ENCODE measurements at regions not wholly inside any gene's neighbourhood (a gene's known extent, or its start where the extent isn't known, plus 50 kb on each side); places are given as distances from the start of the nearest gene placed in this dataset.

GRCh38 chr4:27129871-27130366, 269.3 kb downstream of the STIM2 start:
- intact Hi-C loops (cut with micrococcal nuclease): no loop called here
- no peak for TF ChIP-seq CTCF (IDR thresholded peaks at IDR 0.05; ENCODE audit: borderline replicate concordance)
- Histone ChIP-seq H3K4me1 (no peaks in the 10 kb centered on the region), H3K4me3 (no peak overlapping the region), H3K36me3 (no peaks in the 10 kb centered on the region), H3K27ac (replicated peaks) (no peak overlapping the region), H3K27me3 (ENCODE audit: low read depth) (peaks cover 4% of the 10 kb centered on the region), H3K9me3 (replicated peaks) (peaks cover 12% of the 10 kb centered on the region)
- no peak for DNase-seq

- Histone ChIP-seq H3K27ac (replicated peaks) (no peak overlapping the region), H3K4me3 (no peak overlapping the region), H3K4me1 (no peaks in the 10 kb centered on the region), H3K36me3 (no peaks in the 10 kb centered on the region), H3K27me3 (ENCODE audit: low read depth) (peaks cover 4% of the 10 kb centered on the region), H3K9me3 (replicated peaks) (peaks cover 30% of the 10 kb centered on the region)
- TF ChIP-seq CTCF (IDR thresholded peaks at IDR 0.05; ENCODE audit: borderline replicate concordance): no peak
- no peak for DNase-seq
- intact Hi-C loops (cut with micrococcal nuclease): no loop called here
These were observed 271.9 kb downstream of the STIM2 start for GRCh38 chr4:27132497-27132896.

DNA sequence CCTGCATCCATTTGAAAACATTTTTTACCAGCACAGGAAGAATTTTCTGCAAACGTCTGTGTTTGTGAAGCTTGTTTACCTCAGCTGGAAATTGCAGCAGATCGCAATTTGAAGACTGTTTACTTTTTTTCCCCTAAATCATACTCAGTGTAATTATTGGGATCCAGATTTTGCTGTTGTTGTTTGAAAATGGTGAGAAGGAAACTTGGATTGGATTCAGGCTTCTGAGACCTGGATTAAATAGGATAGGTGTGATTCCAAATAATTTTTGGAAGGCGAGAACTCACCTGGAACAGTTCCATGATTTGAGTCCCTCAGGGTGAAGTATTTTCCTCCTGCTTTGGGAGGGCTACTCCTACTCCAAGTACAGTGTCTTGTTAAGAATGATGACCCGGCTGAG, 279.8 kb downstream of the STIM2 start:
- peaks cover 24% of the 10 kb centered on the region for H3K9me3 ChIP-seq (replicated peaks)
- TF ChIP-seq CTCF (IDR thresholded peaks at IDR 0.05; ENCODE audit: borderline replicate concordance): no peak
- H3K27ac ChIP-seq (replicated peaks): no peak overlapping the region
- DNase-seq: no peak
- intact Hi-C loops (cut with micrococcal nuclease): no loop called here
- peaks cover 3% of the 10 kb centered on the region for H3K27me3 ChIP-seq (ENCODE audit: low read depth)
- H3K4me3 ChIP-seq: no peak overlapping the region
- H3K4me1 ChIP-seq: no peaks in the 10 kb centered on the region
- no peaks in the 10 kb centered on the region for H3K36me3 ChIP-seq

DNA sequence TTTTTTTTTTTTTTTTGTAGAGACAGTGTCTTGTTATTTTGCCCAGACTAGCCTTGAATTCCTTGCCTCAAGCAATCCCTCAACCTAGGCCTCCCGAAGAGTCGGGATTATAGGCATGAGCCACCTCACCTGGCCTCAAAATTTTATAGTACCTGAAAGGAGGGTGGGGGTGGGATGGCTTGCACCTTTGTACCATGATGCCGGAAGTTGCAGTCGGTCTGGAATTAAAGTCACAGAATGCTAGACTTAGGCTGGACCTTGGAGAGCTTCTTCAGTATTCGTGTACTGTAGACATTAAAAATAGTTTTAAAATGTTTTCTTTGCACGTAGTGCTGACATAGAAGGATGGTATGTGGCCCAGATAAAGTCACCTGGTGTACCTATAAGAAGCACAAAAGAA, 280.9 kb downstream of the STIM2 start:
- no peak for TF ChIP-seq CTCF (IDR thresholded peaks at IDR 0.05; ENCODE audit: borderline replicate concordance)
- no peak overlapping the region for H3K4me3 ChIP-seq
- H3K4me1 ChIP-seq: no peaks in the 10 kb centered on the region
- no peak for DNase-seq
- H3K9me3 ChIP-seq (replicated peaks): peaks cover 13% of the 10 kb centered on the region
- no peak overlapping the region for H3K27ac ChIP-seq (replicated peaks)
- intact Hi-C loops (cut with micrococcal nuclease): no loop called here
- no peaks in the 10 kb centered on the region for H3K36me3 ChIP-seq
- peaks cover 4% of the 10 kb centered on the region for H3K27me3 ChIP-seq (ENCODE audit: low read depth)

GRCh38 chr4:27142841-27143240, 282.2 kb downstream of the STIM2 start:
- H3K4me1 ChIP-seq: no peaks in the 10 kb centered on the region
- no peak for TF ChIP-seq CTCF (IDR thresholded peaks at IDR 0.05; ENCODE audit: borderline replicate concordance)
- H3K9me3 ChIP-seq (replicated peaks): peaks cover 11% of the 10 kb centered on the region
- H3K27me3 ChIP-seq (ENCODE audit: low read depth): peaks cover 4% of the 10 kb centered on the region
- DNase-seq: no peak
- H3K36me3 ChIP-seq: no peaks in the 10 kb centered on the region
- H3K4me3 ChIP-seq: no peak overlapping the region
- H3K27ac ChIP-seq (replicated peaks): no peak overlapping the region
- intact Hi-C loops (cut with micrococcal nuclease): no loop called here

- H3K4me3 ChIP-seq: no peak overlapping the region
- no peaks in the 10 kb centered on the region for H3K9me3 ChIP-seq (replicated peaks)
- H3K4me1 ChIP-seq: no peaks in the 10 kb centered on the region
- peaks cover 4% of the 10 kb centered on the region for H3K27me3 ChIP-seq (ENCODE audit: low read depth)
- intact Hi-C loops (cut with micrococcal nuclease): no loop called here
- no peaks in the 10 kb centered on the region for H3K36me3 ChIP-seq
- DNase-seq: no peak
- H3K27ac ChIP-seq (replicated peaks): no peak overlapping the region
- TF ChIP-seq CTCF (IDR thresholded peaks at IDR 0.05; ENCODE audit: borderline replicate concordance): no peak
These were observed 285.0 kb downstream of the STIM2 start for GRCh38 chr4:27145597-27145996.
